NAMALWA (cell line): ENCODE measurements at regions not wholly inside any gene's neighbourhood (a gene's known extent, or its start where the extent isn't known, plus 50 kb on each side); places are given as distances from the start of the nearest gene placed in this dataset.
"Not testable (repeated sequence)": the region's sequence is repeated elsewhere in the genome, so short reads cannot be mapped to it uniquely, and the experiment has no call there.

Source experiments
- DNase-seq: peaks from one replicate; pipeline ENCODE4 v3.0.0-alpha.2; 2015; ENCODE audit warnings: low spot score

GRCh38 chr20:23150304-23151007 lies 64.3 kb upstream of the CD93 start:
- DNase-seq = no peak

DNA sequence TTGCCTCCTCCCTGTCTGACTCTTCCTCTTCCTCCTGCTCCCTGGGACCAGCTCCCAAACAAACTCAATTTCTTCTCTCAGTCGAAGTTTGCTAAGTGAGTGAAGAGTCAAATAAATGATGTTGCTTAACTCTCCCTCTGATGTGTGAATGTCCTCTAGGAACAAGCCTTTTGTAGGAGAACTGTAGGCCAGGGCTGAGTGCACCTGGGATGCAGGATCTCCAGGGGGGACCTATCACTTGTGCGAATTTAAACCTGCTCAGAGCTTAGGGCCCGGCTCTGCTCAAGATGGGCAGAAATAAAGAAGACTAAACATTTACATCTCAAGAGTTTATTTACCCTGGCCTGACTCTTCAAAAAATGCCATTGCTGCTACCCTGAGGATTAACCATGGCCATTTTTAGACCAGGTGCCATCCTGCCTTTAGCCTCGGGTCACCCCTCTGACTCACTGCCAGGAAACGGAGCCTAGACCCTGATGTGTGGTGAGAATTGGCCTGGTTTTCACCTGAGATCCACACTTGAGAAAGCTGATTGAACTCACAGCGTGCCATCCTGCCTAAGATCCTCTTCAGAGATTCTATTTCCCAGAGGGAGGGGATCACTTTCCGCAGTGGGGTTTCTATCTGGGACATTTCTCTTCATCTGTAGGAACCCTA lies 63.6 kb upstream of the CD93 start:
- no peak for DNase-seq

GRCh38 chr20:23148731-23149570 lies 62.8 kb upstream of the CD93 start:
- DNase-seq = no peak

GRCh38 chr20:23147964-23148730 lies 62.0 kb upstream of the CD93 start:
- no peak for DNase-seq

DNA sequence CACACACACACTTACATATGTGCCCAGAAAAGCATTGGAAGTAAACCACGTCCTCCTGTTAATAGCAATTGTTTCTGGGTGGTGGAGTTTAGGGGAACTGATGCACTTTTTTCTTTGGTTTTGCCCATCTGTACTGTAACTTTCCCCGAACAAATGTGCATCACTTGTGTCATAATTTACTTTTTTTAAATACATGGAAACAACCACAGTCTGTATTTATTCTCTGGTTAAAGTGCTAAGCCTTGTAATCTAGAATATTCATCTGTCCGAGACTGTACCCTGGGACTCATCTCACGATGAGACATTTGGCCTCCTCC lies 61.5 kb upstream of the CD93 start:
- DNase-seq = no peak

- DNase-seq = no peak
Observed at GRCh38 chr20:23146857-23147637, 60.9 kb upstream of the CD93 start.

DNA sequence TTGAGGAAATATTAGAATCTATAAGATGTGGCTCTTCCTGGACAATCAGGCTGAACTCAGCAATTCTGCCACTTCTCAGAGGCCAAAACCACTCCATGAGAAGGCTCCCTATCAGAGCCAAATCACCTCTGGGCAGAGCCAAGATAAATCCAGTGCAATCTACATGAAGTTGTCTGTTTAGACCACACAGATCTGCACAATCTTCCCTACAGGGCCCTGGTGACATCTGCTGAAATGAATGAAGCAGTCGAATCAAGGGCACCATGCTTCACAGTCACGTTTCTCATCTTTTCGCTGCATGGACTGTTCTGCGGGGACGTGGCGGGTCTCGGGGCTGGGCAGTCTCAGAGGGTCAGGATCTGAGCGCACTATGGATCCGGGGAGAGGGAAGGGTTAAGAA lies 60.1 kb upstream of the CD93 start:
- DNase-seq = no peak

DNA sequence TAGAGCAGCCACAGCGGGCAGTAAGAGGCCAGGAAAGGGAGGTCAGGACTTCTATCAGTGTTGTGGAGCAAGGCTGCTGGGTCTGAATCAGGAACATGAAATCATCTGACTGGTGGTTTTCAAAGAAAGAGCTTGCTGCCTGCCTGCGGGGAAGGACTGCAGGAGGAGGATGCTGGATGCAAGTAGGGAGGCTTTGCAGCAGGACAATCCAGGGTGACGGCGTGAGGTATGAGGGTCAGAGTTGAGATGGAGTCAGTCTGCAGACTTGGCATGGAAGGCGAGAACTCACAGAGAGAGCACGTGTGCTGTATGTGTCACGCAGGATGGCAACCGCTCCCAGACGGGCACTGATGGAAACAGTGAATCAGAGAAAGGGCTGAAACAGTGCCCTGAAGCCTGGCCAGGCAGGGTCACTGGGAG lies 59.2 kb upstream of the CD93 start:
- no peak for DNase-seq

DNA sequence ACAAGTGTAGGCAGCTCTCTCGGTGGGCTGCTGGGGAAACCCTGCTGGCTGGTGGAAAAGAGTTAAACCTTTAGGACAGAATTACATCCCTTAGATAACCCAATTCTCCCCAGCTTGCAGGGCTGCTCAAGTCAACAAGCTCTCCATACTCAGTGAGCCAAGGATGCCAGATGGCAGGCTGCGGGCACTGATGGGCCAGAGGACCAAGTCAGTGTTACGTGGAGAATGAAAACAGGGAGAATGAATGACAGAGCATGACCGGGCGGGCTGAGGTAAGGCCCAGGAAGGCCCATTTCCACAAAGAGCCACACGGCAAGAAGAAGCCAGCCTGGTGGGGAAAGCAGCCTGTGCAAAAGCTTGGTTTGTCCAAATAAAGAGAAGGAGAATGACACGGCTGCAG lies 58.7 kb upstream of the CD93 start:
- DNase-seq = no peak

DNA sequence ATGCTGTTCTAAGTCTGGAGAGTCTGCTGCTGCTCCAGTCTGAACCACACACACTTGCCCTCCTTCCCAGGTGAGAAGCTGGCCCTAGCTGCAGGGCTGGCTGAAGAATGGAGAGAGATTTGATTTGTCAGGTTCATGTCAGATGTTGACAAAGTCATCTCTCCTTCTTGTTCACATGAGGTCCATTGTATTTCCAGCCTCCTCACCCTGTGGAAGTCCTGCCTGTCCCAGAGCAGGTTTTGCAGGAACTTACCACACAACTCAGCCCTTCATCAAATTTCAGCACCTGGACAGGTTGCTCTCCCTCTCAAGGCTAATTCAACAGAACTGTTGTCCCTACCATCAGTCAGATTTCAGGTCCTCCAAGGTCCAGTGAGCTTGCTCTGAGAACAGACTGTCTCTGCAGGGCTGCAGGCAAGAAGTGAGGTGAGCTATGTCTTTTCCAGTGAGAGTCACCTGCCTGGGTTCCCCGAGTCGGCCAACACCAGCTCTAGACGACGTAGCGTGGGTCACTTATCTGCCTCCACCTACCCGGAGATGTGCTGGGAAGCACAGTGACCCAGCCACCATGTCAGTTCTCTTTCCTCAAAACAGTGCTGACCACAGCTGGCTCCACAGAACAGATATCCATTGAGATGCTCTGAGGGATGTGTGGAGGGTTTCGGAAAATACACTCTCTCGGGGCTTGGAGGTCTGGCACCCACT lies 58.0 kb upstream of the CD93 start:
- no peak for DNase-seq

DNA sequence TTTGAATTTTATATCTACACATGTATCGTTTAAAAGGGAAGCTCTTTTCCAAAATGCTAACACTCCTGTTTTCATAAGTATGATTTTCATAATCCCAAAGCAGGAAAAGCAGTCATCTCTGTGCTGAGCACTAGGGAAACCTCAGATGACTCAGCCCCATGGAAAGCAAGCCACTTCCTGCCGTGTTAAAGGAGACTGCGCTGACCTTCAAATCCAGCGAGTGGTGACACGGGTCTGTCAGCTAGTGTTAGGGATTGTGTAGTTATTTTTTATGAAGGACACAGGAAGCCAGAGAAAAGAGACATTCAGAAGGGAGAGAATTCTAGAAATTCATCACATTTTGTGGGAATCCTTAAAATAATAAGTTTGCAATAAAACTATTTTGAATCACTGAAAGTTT lies 57.0 kb upstream of the CD93 start:
- no peak for DNase-seq

DNA sequence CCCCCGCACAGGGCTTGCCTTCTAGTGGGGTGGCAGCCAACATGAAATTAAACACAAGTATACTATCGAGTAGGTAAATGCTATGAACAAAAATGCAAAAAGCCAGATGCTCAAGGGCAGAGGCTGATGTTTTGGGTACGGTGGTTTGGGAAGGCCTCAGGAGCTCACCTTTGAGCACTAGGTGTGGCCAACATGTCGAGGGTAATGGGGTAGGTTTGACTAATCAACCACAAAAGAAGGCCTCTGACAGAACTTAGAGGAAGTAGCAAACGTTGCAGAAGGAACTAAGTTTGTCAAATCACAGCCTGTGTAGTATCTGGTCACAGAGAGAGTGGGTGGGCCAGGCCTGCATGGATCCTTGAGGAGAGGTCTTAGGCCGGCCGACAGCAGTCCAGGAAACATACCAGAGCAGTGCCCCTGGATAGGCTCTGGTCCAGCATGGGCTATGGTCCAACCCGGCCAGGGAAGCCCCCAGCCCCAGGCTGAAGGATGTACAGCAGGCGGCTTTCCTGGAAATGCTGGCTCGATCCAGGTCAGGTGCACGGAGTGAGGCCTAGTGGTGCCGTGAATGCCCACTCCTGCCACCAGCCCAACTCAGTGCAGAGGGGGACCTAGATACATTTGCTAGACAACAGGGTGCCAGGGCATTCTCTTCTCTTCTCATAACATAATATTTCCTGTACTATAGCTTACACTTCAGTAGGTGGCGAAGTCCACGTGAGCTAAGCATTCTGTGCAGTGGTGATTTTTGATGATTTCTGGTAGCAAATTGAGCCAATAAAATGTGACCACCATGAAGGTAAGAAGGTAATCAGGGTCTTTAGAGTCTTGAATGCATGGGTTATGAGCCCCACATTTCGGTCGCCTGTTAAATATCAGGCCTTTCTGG lies 56.3 kb upstream of the CD93 start:
- no peak for DNase-seq

- DNase-seq = no peak
Observed at GRCh38 chr20:23141450-23142161, 55.5 kb upstream of the CD93 start.

GRCh38 chr20:23140991-23141390 lies 54.9 kb upstream of the CD93 start:
- no peak for DNase-seq

DNA sequence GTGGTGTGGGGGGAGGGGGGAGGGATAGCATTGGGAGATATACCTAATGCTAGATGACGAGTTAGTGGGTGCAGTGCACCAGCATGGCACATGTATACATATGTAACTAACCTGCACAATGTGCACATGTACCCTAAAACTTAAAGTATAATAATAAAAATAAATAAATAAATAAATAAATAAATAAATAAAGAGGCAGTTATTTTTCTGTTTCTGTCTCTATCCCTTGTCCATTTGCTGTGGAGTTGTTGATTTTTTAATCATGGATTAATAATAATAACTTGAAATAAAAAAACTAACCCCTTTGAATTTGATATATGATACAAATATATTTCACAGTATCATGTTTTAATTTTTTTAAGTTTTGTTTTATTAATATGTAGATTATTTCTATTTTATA lies 53.9 kb upstream of the CD93 start:
- not testable (repeated sequence) for DNase-seq

- no peak for DNase-seq
Observed at GRCh38 chr20:23139524-23139923, 53.4 kb upstream of the CD93 start.

- no peak for DNase-seq
Observed at GRCh38 chr20:23138682-23139081, 52.6 kb upstream of the CD93 start.

DNA sequence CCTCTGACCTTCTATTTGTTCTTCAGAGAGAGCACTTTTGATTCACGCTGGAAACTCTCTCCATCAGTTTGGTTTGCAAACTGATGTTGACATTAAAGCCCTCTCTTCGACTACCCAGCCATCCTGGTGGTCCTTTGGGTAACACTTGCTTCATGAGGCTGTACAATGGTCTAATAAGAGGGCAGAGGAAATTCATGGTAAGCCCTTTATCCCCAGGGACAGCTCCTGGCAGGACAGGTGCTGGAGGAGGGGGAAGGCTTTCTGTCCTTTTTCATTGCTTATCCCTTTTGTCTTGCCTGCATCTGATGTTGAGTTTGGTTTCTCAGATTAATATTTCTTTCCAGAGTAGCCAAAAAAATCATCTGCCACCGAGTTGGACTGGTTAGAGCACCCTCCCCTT lies 52.1 kb upstream of the CD93 start:
- DNase-seq = no peak
